A549 (cell line): ENCODE measurements at regions not wholly inside any gene's neighbourhood (a gene's known extent, or its start where the extent isn't known, plus 50 kb on each side); places are given as distances from the start of the nearest gene placed in this dataset.

Experiments
- ATAC-seq, 2 experiments: fragments of 200-7000 bp in 1 of 2; fragments of >200 bp in 1 of 2; cut with Nextera tagmentation in 1 of 2; cut with Tn5 transposase in 1 of 2; 3 replicates each; pipeline versions ENCODE4 v1.8.0 to v1.9.1; 2018 to 2020; ENCODE audit warnings: mild to moderate bottlenecking in 1 of 2, moderate library complexity in 1 of 2
- CTCF ChIA-PET: fragments of 300-600 bp; sonication (Branson Sonifier 250); formaldehyde crosslinking; extraction: SDS; loops from one replicate; lab custom pipeline; 2021; ENCODE audit warnings: antibody characterized with exemption, inconsistent platforms; lab: Yijun Ruan, JAX
- POLR2A ChIA-PET: fragments of 350-600 bp; formaldehyde crosslinking; extraction: SDS; loops from one replicate; lab custom pipeline; 2021; ENCODE audit warnings: antibody characterized with exemption, inconsistent platforms; lab: Yijun Ruan, JAX
- DNase-seq, 2 experiments: peaks; one replicate each; pipeline versions ENCODE4 v3.0.0 to v3.0.0-alpha.2; 2011 to 2016; ENCODE audit warnings: low read depth in 1 of 2, low spot score in 1 of 2
- FAIRE-seq: peaks from 2 replicates; lab custom pipeline; 2011; peaks lifted over from hg19 to GRCh38; lab: Jason Lieb, UNC
- H3K27ac ChIP-seq, 2 experiments: fragments of >200 bp; sonication (Bioruptor Twin); formaldehyde crosslinking; 3 replicates each; pipeline ENCODE4 v1.5.1; 2016 to 2017
- H3K4me1 ChIP-seq: fragments of >200 bp; sonication (Bioruptor Twin); formaldehyde crosslinking; 3 replicates; pipeline ENCODE4 v1.6.1; 2016
- H3K4me2 ChIP-seq: fragments of >200 bp; sonication (Bioruptor Twin); formaldehyde crosslinking; 3 replicates; pipeline ENCODE4 v1.6.1; 2016
- H3K4me3 ChIP-seq: fragments of >200 bp; sonication (Bioruptor Twin); formaldehyde crosslinking; 3 replicates; pipeline ENCODE4 v1.5.1; 2016
- H3K9me3 ChIP-seq: fragments of >200 bp; sonication (Bioruptor Twin); formaldehyde crosslinking; 3 replicates; pipeline ENCODE4 v1.6.1; 2016
- BHLHE40 ChIP-seq: IDR thresholded peaks from 2 replicates; pipeline ENCODE4 v1.6.1; 2012; ENCODE audit warnings: low read depth, low read length, inconsistent platforms
- CHD4 ChIP-seq: fragments of 200-600 bp; sonication (generic); IDR thresholded peaks from 2 replicates; pipeline ENCODE4 v1.6.1; 2016; ENCODE audit warnings: antibody characterized with exemption, mild to moderate bottlenecking, borderline replicate concordance
- E2F6 ChIP-seq: IDR thresholded peaks from 2 replicates; pipeline ENCODE4 v1.6.1; 2012; ENCODE audit warnings: low read depth, borderline replicate concordance
- HDAC2 ChIP-seq: fragments of 200-600 bp; sonication (generic); IDR thresholded peaks from 2 replicates; pipeline ENCODE4 v1.6.1; 2016
- HOXA7 ChIP-seq: fragments of 250-450 bp; sonication (Bioruptor Pico); IDR thresholded peaks from 2 replicates; pipeline ENCODE4 v1.5.0; 2020; ENCODE audit warnings: mild to moderate bottlenecking, moderate library complexity
- JUN ChIP-seq, 2 experiments: fragments of >200 bp; sonication (Bioruptor Twin); formaldehyde crosslinking; IDR thresholded peaks; 2 replicates in 1 of 2; 3 replicates in 1 of 2; pipeline ENCODE4 v1.6.1; 2016 to 2017
- JUNB ChIP-seq: fragments of >200 bp; sonication (Bioruptor Twin); formaldehyde crosslinking; IDR thresholded peaks from 2 replicates; pipeline ENCODE4 v1.6.1; 2016
- KDM1A ChIP-seq: fragments of 200-600 bp; sonication (generic); IDR thresholded peaks from 2 replicates; pipeline ENCODE4 v1.6.1; 2016; ENCODE audit warnings: low read depth, mild to moderate bottlenecking
- MAFK ChIP-seq: fragments of 450-650 bp; IDR thresholded peaks from 2 replicates; pipeline ENCODE4 v1.6.1; 2014; ENCODE audit not compliant: partially characterized antibody
- NPAS2 ChIP-seq: fragments of 250-450 bp; sonication (Bioruptor Pico); IDR thresholded peaks from 2 replicates; pipeline ENCODE4 v1.8.0; 2022; ENCODE audit warnings: mild to moderate bottlenecking, moderate library complexity, borderline replicate concordance
- NR3C1 ChIP-seq: fragments of >200 bp; sonication (Bioruptor Twin); formaldehyde crosslinking; IDR thresholded peaks from 3 replicates; pipeline ENCODE4 v1.6.1; 2017
- PBX3 ChIP-seq: IDR thresholded peaks from 2 replicates; pipeline ENCODE4 v1.6.1; 2012
- POLR2A ChIP-seq: IDR thresholded peaks from 2 replicates; pipeline ENCODE4 v1.6.1; 2012; ENCODE audit warnings: mild to moderate bottlenecking, low read length
- RAD21 ChIP-seq, 2 experiments: fragments of >200 bp in 1 of 2; sonication (Bioruptor Twin) in 1 of 2; formaldehyde crosslinking in 1 of 2; IDR thresholded peaks in 1 of 2; conservative IDR thresholded peaks in 1 of 2; 2 replicates in 1 of 2; 3 replicates in 1 of 2; pipeline ENCODE4 v1.6.1; 2012 to 2018; ENCODE audit warnings: inconsistent platforms in 1 of 2
- RARB ChIP-seq: fragments of 250-450 bp; sonication (Bioruptor Pico); IDR thresholded peaks from 2 replicates; pipeline ENCODE4 v1.8.0; 2021; ENCODE audit warnings: mild to moderate bottlenecking, moderate library complexity
- RNF2 ChIP-seq: fragments of 200-600 bp; sonication (generic); IDR thresholded peaks from 2 replicates; pipeline ENCODE4 v1.6.1; 2016; ENCODE audit warnings: low read depth, mild to moderate bottlenecking, antibody characterized with exemption, moderate library complexity, borderline replicate concordance
- SREBF2 ChIP-seq: fragments of 450-650 bp; IDR thresholded peaks from 2 replicates; pipeline ENCODE4 v1.6.1; 2014; ENCODE audit warnings: mild to moderate bottlenecking, moderate library complexity
- TP53 ChIP-seq: fragments of 250-450 bp; sonication (Bioruptor Pico); IDR thresholded peaks from 2 replicates; pipeline ENCODE4 v1.5.0; 2021; ENCODE audit warnings: mild to moderate bottlenecking, moderate library complexity
- USF2 ChIP-seq: fragments of 450-650 bp; IDR thresholded peaks from 2 replicates; pipeline ENCODE4 v1.6.1; 2014; ENCODE audit warnings: antibody characterized with exemption
- ZC3H11A ChIP-seq: fragments of 450-650 bp; IDR thresholded peaks from 2 replicates; pipeline ENCODE4 v1.6.1; 2014; ENCODE audit warnings: antibody characterized with exemption, mild to moderate bottlenecking
- ZSCAN20 ChIP-seq: fragments of 250-450 bp; sonication (Bioruptor Pico); IDR thresholded peaks from 2 replicates; pipeline ENCODE4 v1.8.0; 2022; ENCODE audit warnings: mild to moderate bottlenecking, moderate library complexity
- WGBS: methylation state at CpG from one replicate; pipeline ENCODE4 v1.1.6; 2017; ENCODE audit errors: missing lambda C conversion rate; 5-methylcytosine and 5-hydroxymethylcytosine counted together
- TF ChIP-seq, protein P1 (sequence below): fragments of >200 bp; sonication (Bioruptor Twin); formaldehyde crosslinking; IDR thresholded peaks from 3 replicates; pipeline ENCODE4 v1.5.1; 2016
- TF ChIP-seq, protein P2 (sequence below): fragments of 150-350 bp; IDR thresholded peaks from 2 replicates; pipeline ENCODE4 v1.6.1; 2014; ENCODE audit warnings: low read depth, mild to moderate bottlenecking, low read length

DNA sequence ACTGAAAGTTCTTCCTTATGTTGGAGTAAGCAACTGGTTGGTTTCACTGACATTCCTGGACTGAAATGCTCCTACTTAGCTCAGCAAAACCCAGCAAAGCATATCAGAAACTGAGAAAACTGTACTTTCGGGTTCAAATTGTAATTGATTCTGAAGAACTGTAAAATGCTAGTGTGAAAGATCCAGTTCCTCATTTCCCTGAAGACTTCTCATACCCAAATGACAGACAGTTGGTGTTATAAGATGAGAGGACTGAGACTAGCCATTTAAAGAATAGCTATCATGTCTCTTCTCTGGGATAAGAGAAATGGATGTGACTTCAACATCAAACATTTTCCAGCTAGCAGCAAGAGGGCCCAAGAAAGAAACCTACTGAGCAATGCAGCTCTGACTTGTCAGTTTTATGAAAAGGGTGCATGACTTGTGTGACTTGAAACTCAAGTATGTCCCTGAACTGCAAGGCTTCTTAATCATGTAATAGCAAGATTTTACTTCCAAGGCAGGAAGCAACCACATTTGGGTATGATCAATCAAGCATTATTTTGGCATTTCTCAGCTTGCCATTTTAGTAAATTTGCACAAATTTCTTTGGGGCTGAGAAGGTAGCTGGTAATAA lies 420.3 kb upstream of the MMADHC start (continued):
- TF ChIP-seq PBX3 (no peak), BHLHE40 (no peak), JUN (IDR thresholded peaks at IDR 0.05) (no peak), POLR2A (no peak), MAFK (no peak)

DNA sequence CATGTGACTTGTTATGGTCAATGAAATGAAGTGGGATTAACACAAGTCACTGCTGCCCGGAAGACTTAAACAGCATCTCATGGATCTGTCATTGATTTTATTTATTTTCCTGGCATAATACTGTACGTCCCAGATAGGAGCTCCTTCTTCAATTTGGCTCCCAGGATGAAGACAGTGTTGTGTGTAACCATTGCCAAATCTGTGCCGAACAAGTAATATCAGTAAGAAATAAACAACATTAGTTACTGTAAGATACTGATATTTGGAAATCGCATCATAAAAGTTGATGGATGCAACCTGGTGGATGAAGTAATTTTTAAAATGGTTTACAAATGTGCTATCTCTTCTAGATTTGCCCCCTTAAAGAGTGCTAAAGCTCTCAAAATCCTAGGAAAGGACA lies 419.0 kb upstream of the MMADHC start:
- H3K9me3 ChIP-seq: no peaks in the 10 kb centered on the region
- no peak overlapping the region for H3K4me3 ChIP-seq
- no peak overlapping the region for H3K27ac ChIP-seq
- ChIA-PET POLR2A (no interaction called here), CTCF (no interaction called here)
- no peaks in the 10 kb centered on the region for H3K4me1 ChIP-seq
- no peak for DNase-seq
- FAIRE-seq: no peak
- TF ChIP-seq HDAC2 (no peak), NPAS2 (no peak), KDM1A (no peak), ZSCAN20 (CRISPR knock-in tag) (no peak), RARB (no peak), NR3C1 (no peak), SREBF2 (no peak), E2F6 (no peak), USF2 (no peak), RAD21 (conservative IDR thresholded peaks at IDR 0.05 in 1 of 2, IDR thresholded peaks at IDR 0.05 in 1 of 2) (no peak), ZC3H11A (no peak), CHD4 (no peak), TP53 (CRISPR knock-in tag) (no peak), RNF2 (no peak), HOXA7 (no peak)
- TF ChIP-seq, protein P1, sequence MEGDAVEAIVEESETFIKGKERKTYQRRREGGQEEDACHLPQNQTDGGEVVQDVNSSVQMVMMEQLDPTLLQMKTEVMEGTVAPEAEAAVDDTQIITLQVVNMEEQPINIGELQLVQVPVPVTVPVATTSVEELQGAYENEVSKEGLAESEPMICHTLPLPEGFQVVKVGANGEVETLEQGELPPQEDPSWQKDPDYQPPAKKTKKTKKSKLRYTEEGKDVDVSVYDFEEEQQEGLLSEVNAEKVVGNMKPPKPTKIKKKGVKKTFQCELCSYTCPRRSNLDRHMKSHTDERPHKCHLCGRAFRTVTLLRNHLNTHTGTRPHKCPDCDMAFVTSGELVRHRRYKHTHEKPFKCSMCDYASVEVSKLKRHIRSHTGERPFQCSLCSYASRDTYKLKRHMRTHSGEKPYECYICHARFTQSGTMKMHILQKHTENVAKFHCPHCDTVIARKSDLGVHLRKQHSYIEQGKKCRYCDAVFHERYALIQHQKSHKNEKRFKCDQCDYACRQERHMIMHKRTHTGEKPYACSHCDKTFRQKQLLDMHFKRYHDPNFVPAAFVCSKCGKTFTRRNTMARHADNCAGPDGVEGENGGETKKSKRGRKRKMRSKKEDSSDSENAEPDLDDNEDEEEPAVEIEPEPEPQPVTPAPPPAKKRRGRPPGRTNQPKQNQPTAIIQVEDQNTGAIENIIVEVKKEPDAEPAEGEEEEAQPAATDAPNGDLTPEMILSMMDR: no peak
- no peak overlapping the region for H3K4me2 ChIP-seq
- no peak for ATAC-seq
- WGBS: 91% methylated on average over 4 of the region's 4 CpGs

GRCh38 chr2:150003544-150003943 lies 416.0 kb upstream of the MMADHC start:
- FAIRE-seq (no peak), DNase-seq (no peak), ATAC-seq (no peak)
- ChIA-PET POLR2A (no interaction called here), CTCF (no interaction called here)
- no peak overlapping the region for H3K4me2 ChIP-seq
- TF ChIP-seq MAFK (peak; percentile 68), JUNB (no peak)
- TF ChIP-seq, protein P2, sequence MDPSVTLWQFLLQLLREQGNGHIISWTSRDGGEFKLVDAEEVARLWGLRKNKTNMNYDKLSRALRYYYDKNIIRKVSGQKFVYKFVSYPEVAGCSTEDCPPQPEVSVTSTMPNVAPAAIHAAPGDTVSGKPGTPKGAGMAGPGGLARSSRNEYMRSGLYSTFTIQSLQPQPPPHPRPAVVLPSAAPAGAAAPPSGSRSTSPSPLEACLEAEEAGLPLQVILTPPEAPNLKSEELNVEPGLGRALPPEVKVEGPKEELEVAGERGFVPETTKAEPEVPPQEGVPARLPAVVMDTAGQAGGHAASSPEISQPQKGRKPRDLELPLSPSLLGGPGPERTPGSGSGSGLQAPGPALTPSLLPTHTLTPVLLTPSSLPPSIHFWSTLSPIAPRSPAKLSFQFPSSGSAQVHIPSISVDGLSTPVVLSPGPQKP: no peak
- no peak overlapping the region for H3K27ac ChIP-seq
- no peaks in the 10 kb centered on the region for H3K9me3 ChIP-seq
- no peaks in the 10 kb centered on the region for H3K4me1 ChIP-seq
- WGBS: 91% methylated on average over 1 of the region's 1 CpG
- H3K4me3 ChIP-seq: no peak overlapping the region
